ENCODE measurements at regions not wholly inside any gene's neighbourhood (a gene's known extent, or its start where the extent isn't known, plus 50 kb on each side); places are given as distances from the start of the nearest gene placed in this dataset.

GRCh38 chr11:127109796-127110480, 109.4 kb upstream of the KIRREL3 start:
- no peak for TF ChIP-seq PAX5 (IDR thresholded peaks at IDR 0.05; ENCODE audit: insufficient read depth, low read length, severe bottlenecking)
- no peak for TF ChIP-seq POLR2AphosphoS5 (IDR thresholded peaks at IDR 0.05; ENCODE audit: low read depth, low read length)
- TF ChIP-seq SPI1 (IDR thresholded peaks at IDR 0.05; ENCODE audit: low read depth, low read length), result no peak
- TF ChIP-seq TAF1 (IDR thresholded peaks at IDR 0.05; ENCODE audit: low read depth, low read length), result no peak
- no peak for TF ChIP-seq POLR2A (IDR thresholded peaks at IDR 0.05; ENCODE audit: low read depth, low read length)
- TF ChIP-seq POU2F2 (IDR thresholded peaks at IDR 0.05; ENCODE audit: low read depth, low read length), result no peak
- DNase-seq (ENCODE audit: insufficient read length, low spot score) (no peak), FAIRE-seq (no peak)

DNA sequence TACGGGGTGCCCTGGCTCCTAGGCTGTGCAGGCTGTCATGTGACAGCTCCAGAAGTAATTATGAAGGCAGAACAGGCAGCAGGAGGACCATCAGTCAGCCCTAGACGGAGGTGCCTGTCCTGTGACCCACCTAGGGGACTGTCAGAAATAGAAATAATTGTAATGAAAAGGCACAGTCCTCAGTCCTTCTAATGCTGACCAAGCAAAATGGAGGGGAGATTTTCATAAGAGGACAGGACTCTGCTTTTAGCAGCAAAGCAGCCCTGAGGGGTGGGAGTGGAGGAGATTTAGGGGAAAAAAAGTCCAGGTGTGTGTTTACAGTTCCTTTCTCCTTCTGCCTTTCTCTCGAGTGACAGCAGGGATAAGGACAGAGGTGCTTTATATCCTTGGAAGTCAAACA, 108.3 kb upstream of the KIRREL3 start:
- FAIRE-seq, result no peak

GRCh38 chr11:127106938-127107337, 106.4 kb upstream of the KIRREL3 start:
- FAIRE-seq, result no peak
- TF ChIP-seq SPI1 (IDR thresholded peaks at IDR 0.05; ENCODE audit: low read depth, low read length), result no peak
- TF ChIP-seq TAF1 (IDR thresholded peaks at IDR 0.05; ENCODE audit: low read depth, low read length), result no peak
- TF ChIP-seq POLR2A (IDR thresholded peaks at IDR 0.05; ENCODE audit: low read depth, low read length), result no peak
- no peak for TF ChIP-seq POU2F2 (IDR thresholded peaks at IDR 0.05; ENCODE audit: low read depth, low read length)
- TF ChIP-seq POLR2AphosphoS5 (IDR thresholded peaks at IDR 0.05; ENCODE audit: low read depth, low read length), result no peak
- no peak for TF ChIP-seq PAX5 (IDR thresholded peaks at IDR 0.05; ENCODE audit: insufficient read depth, low read length, severe bottlenecking)

More for the DNA sequence above, 108.3 kb upstream of the KIRREL3 start:
- DNase-seq (ENCODE audit: insufficient read length, low spot score), result no peak
- TF ChIP-seq POU2F2 (IDR thresholded peaks at IDR 0.05; ENCODE audit: low read depth, low read length) (no peak), POLR2AphosphoS5 (IDR thresholded peaks at IDR 0.05; ENCODE audit: low read depth, low read length) (no peak), TAF1 (IDR thresholded peaks at IDR 0.05; ENCODE audit: low read depth, low read length) (no peak), POLR2A (IDR thresholded peaks at IDR 0.05; ENCODE audit: low read depth, low read length) (no peak), SPI1 (IDR thresholded peaks at IDR 0.05; ENCODE audit: low read depth, low read length) (no peak), PAX5 (IDR thresholded peaks at IDR 0.05; ENCODE audit: insufficient read depth, low read length, severe bottlenecking) (no peak)

GRCh38 chr11:127105593-127106541, 105.3 kb upstream of the KIRREL3 start:
- DNase-seq (ENCODE audit: insufficient read length, low spot score) (no peak), FAIRE-seq (no peak)

More at GRCh38 chr11:127106938-127107337, 106.4 kb upstream of the KIRREL3 start:
- no peak for DNase-seq (ENCODE audit: insufficient read length, low spot score)

DNA sequence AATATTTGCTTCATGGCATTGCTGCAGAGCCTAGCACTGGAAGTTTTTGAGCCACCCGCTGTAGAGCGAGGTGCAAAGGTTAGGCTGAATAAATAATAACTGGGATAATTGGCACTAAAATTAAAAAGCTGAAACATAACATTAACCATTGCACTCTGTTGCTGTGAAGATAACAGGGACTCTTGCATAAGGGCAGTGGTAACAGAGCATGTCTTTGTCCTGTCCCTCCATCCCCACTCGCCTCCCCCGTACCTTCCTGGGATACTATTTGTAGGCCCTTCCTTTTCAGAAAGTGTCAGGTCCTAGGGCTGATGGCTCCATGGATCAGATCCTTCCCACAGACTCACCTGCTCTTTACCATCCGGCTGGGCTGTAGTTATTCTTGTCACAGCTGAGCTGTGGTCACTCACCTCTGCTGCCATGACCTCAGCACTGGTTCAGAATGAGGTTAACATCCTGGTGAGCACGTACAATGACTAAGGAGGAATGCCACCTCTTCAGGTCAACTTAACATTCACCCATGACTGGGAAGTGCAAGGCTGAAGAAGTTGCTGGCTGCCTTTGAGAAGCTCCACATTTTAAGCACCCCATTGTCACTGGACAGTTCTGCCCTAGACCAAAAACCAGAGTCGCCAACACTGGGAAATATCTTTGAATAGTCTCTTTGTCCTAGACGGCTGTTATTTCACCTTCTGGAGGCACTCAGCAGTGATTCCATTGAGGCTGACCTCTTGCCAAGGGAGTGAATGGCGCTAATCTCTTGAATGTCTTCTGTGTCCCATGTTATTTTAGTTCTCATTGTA, 103.2 kb upstream of the KIRREL3 start:
- FAIRE-seq, result no peak
- TF ChIP-seq POLR2AphosphoS5 (IDR thresholded peaks at IDR 0.05; ENCODE audit: low read depth, low read length), result no peak
- no peak for TF ChIP-seq POLR2A (IDR thresholded peaks at IDR 0.05; ENCODE audit: low read depth, low read length)
- TF ChIP-seq TAF1 (IDR thresholded peaks at IDR 0.05; ENCODE audit: low read depth, low read length), result no peak
- TF ChIP-seq POU2F2 (IDR thresholded peaks at IDR 0.05; ENCODE audit: low read depth, low read length), result no peak
- no peak for TF ChIP-seq SPI1 (IDR thresholded peaks at IDR 0.05; ENCODE audit: low read depth, low read length)
- TF ChIP-seq PAX5 (IDR thresholded peaks at IDR 0.05; ENCODE audit: insufficient read depth, low read length, severe bottlenecking), result no peak
- no peak for DNase-seq (ENCODE audit: insufficient read length, low spot score)

More at GRCh38 chr11:127105593-127106541, 105.3 kb upstream of the KIRREL3 start:
- TF ChIP-seq SPI1 (IDR thresholded peaks at IDR 0.05; ENCODE audit: low read depth, low read length) (no peak), POLR2AphosphoS5 (IDR thresholded peaks at IDR 0.05; ENCODE audit: low read depth, low read length) (no peak), POU2F2 (IDR thresholded peaks at IDR 0.05; ENCODE audit: low read depth, low read length) (no peak), POLR2A (IDR thresholded peaks at IDR 0.05; ENCODE audit: low read depth, low read length) (no peak), TAF1 (IDR thresholded peaks at IDR 0.05; ENCODE audit: low read depth, low read length) (no peak), PAX5 (IDR thresholded peaks at IDR 0.05; ENCODE audit: insufficient read depth, low read length, severe bottlenecking) (no peak)

DNA sequence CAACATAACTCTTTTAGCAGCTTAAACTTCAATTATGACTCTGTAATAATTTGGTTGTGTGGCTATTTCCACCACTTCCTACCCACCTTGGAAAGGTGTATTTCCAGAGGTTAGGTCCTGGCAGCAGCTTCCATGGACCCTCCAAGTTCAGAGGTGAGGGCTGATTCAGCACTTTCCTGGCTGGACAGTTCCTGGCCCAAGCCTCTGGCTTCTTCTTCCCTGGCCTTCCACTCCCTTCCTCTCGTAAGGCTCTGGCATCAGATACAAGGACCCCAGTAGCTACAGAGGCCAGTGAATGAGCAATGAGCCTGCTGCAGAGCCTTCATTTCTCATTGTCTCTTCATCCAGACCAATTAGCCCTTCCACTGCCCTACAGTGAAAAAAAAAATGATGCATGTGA, 98.1 kb upstream of the KIRREL3 start:
- no peak for TF ChIP-seq TAF1 (IDR thresholded peaks at IDR 0.05; ENCODE audit: low read depth, low read length)
- TF ChIP-seq PAX5 (IDR thresholded peaks at IDR 0.05; ENCODE audit: insufficient read depth, low read length, severe bottlenecking), result no peak
- no peak for TF ChIP-seq POU2F2 (IDR thresholded peaks at IDR 0.05; ENCODE audit: low read depth, low read length)
- no peak for TF ChIP-seq POLR2AphosphoS5 (IDR thresholded peaks at IDR 0.05; ENCODE audit: low read depth, low read length)
- no peak for TF ChIP-seq SPI1 (IDR thresholded peaks at IDR 0.05; ENCODE audit: low read depth, low read length)
- no peak for TF ChIP-seq POLR2A (IDR thresholded peaks at IDR 0.05; ENCODE audit: low read depth, low read length)
- DNase-seq (ENCODE audit: insufficient read length, low spot score) (no peak), FAIRE-seq (no peak)

- no peak for DNase-seq (ENCODE audit: insufficient read length, low spot score)
- no peak for FAIRE-seq
- TF ChIP-seq POLR2AphosphoS5 (IDR thresholded peaks at IDR 0.05; ENCODE audit: low read depth, low read length) (no peak), PAX5 (IDR thresholded peaks at IDR 0.05; ENCODE audit: insufficient read depth, low read length, severe bottlenecking) (no peak), SPI1 (IDR thresholded peaks at IDR 0.05; ENCODE audit: low read depth, low read length) (no peak), POLR2A (IDR thresholded peaks at IDR 0.05; ENCODE audit: low read depth, low read length) (no peak), POU2F2 (IDR thresholded peaks at IDR 0.05; ENCODE audit: low read depth, low read length) (no peak), TAF1 (IDR thresholded peaks at IDR 0.05; ENCODE audit: low read depth, low read length) (no peak)
Observed at GRCh38 chr11:127080735-127081134, 80.2 kb upstream of the KIRREL3 start.

DNA sequence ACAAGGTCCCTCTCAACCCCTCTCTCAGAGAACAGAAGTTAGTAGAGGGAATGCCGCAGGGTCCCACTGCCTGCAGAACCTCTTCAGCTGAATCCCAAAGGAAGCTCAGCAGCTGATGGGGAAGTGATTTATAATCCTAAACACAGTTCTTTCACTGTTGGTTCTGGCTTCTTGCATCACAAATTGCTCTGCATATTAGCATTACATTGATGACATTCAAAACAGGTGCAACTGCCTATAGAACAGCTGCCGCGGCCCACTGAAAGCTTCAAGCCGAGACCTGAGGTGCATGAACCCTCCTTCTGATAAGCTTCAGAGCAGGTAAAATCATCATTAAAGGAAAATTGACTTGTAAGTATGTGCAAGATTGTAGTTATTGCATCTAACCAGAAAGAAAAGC, 75.2 kb upstream of the KIRREL3 start:
- FAIRE-seq (no peak), DNase-seq (ENCODE audit: insufficient read length, low spot score) (no peak)

More for the DNA sequence above, 75.2 kb upstream of the KIRREL3 start:
- TF ChIP-seq POU2F2 (IDR thresholded peaks at IDR 0.05; ENCODE audit: low read depth, low read length) (no peak), TAF1 (IDR thresholded peaks at IDR 0.05; ENCODE audit: low read depth, low read length) (no peak)

Measured in GM12891 (cell line).